ENCODE measurements at regions not wholly inside any gene's neighbourhood (a gene's known extent, or its start where the extent isn't known, plus 50 kb on each side); places are given as distances from the start of the nearest gene placed in this dataset.
A peak's percentile ranks its signal among the peaks of the same experiment; 100 is the strongest.

DNA sequence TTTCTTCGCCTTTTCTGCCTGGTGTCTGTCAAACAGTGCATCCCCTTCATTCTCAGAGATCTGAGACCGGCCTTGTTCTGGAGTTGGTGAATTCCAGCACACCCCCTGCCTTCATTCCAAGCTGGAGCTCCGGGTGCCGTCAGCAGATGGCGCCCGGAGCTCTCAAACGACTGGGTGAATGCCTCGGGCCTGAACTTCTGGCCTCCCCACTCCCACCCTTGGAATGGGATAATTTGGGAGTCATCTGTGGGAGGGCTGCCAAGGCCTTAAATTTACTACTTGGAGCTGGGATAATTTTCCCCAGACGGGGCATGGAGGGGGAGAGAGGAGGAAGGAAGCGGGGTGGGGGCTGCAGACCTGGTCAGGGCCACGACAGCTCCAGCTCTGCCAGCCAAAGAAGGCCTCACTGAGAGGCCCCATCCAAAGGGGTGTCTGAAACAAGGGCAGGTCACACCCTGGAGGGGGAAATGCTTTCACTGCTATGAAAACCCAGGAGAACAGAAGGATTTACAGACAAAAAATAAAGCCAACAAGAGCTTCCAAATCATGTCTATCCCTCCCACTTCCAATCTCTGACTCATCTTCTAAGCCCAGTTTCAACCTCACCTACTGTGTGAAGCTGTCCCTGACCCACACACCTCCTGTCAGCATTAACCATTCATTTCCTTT, 187.9 kb downstream of the OPA1 start:
- peak; percentile 85 for DNase-seq

DNA sequence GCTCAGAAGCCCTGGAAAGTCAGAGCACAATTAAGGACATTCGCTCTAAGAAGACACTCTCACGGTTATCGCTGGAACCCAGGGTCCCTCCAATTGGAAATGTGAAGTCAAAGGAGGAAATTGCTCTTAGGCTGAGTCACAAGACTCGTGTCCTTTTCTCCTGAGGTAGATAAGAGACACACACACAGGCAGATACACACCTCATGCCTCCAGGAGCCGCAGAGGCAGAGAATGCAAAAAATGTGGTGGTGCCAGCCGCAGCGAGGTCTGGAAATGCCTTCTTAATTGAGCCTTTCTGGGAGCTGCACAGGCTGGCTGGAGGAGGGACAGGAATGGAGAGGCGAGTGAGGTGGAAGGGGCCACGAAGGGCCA, 189.3 kb downstream of the OPA1 start:
- DNase-seq: no peak

DNA sequence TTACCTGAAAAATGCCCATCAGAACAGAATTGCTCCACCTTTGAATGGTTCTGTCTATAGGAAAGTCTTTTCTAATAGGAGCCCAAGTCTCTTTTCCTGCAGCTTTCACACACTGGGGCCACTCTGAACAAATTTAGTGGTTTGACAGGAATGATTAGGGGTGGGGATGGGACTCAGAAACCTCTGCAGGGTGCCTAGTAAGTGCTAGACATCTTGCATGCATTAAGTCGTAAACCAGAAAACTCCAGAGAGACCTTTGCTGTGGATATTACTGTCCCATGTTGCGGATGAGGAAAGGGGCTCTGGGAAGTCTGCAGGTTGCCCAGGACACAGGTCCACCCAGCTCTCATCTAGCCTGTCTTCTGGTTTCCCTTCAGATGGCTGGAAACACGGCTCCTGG, 189.7 kb downstream of the OPA1 start:
- no peak for DNase-seq

DNA sequence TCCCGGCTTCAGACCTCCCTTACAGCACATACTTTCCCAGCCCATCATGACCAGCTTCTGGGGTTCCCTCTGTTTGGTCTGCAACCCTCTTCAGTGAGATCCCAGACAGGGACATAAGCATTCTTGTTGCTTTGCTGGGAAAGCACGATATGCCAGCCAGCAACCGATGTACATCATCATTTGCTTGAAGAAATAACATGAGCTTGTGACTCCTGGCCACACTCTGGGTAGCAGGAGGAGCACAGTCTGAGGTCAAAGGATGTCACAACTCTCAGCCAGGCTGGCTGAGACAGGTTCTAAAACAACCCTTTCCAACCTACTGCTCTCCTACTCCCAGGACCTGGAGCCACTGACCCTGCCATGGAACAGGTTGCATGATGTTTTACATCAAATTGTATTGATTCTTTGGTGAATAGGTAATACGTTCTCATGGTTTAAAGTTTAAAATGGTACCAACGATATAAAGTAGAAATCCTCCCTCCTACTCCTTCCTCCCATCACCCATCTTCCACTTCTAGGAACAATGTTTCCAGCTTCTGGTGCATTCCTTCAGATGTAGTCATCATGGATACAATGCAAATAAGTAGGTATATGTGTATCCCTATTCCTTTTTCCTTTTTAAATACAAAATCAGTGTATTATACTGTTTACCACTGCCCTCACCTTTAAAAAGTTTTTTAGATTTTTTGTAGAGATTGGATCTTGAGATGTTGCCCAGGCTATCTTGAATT, 190.3 kb downstream of the OPA1 start:
- peak; percentile 36 for DNase-seq

DNA sequence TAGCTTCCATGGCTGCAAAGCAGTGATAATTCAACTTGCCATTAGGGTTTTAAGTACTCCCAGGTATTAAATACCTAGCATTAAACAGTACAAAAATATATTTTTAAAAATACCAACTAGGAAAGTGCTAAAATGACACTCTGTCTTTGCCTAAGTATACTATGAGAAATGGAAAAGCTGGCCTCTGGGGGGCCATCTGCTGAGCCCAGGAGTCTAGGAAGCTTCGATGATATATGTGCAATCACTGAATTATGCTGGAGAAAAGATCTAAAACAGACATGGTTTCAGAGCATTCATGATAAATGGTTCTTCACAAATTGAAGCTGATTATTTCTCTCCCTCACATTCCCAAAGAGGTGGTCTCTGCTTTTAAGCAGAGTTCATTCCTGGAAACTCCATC, 191.8 kb downstream of the OPA1 start:
- DNase-seq: no peak

DNA sequence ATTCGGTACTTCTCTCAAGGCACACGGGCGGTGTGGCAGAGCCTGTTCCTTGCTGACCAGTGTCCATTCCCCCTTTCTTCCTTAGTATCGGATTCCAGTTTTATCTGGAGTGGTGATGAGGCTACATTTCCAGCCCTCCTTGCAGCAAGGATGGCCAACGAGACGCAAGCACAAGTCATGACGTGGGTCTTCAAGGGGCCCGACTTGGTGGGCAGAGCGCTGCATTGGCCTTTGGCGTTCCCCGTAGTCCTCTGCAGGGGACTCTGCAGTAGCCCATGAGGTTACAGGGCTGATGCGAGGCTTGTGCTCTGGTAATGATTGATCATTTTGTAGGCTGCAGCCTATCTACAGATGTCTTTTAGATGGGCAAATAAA, 194.5 kb downstream of the OPA1 start:
- no peak for DNase-seq

DNA sequence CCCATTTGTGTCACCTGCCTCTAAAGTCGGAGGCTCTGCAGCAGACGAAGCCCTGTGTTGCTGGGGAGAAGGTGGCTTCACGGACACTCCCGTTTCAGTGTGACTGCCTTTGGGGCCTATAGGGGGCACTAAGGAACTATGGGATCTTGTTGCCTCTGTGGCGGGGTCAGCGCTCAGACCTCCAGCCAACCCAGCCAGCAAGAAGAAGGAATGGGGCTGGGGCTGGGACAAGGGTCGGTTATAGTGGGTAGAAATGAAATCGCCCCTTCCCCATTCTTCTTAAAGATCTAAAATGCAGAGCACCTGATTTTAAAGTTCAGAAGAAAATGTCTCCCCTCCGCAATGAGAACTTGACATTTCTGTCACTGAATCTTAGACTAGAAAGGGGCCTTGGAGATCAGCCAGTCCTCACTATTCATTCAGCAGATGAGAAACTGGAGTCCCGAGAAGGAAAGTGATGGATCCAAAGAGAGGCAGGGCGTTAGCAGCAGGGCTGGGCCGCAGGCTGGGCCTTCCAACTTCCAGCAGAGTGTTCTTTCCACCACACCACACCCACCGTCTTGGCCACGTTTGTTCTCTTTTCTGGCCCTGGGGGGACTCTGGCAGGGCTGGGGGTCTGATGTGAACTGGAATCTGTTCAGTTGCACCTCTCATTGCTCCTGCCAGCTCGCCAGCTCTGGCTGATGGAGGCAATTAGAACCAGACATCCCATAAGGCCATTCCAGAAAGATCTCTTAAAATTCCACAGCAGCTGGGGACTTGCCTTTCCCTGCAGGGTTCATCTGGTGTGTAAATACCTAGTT, 195.4 kb downstream of the OPA1 start:
- peak; percentile 60 for DNase-seq

DNA sequence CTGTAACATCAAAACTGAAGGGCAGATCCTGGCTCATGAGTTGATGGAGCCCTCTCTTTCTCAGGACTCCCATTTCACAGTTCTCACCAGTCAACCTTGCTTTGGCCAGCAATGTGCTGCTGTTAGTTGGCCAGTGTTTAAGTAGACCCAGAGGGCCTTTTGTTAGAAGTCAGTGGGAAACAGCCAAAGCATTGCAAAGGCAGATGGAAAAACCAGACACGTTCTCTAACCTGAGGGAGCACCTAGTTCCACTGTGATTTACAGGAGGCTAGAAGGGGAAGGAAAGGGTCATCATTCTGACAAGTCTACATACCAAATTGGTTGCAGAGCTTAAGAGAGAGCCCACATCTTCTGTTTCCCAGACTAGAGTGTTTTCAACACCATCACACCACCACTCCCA, 196.4 kb downstream of the OPA1 start:
- no peak for DNase-seq

DNA sequence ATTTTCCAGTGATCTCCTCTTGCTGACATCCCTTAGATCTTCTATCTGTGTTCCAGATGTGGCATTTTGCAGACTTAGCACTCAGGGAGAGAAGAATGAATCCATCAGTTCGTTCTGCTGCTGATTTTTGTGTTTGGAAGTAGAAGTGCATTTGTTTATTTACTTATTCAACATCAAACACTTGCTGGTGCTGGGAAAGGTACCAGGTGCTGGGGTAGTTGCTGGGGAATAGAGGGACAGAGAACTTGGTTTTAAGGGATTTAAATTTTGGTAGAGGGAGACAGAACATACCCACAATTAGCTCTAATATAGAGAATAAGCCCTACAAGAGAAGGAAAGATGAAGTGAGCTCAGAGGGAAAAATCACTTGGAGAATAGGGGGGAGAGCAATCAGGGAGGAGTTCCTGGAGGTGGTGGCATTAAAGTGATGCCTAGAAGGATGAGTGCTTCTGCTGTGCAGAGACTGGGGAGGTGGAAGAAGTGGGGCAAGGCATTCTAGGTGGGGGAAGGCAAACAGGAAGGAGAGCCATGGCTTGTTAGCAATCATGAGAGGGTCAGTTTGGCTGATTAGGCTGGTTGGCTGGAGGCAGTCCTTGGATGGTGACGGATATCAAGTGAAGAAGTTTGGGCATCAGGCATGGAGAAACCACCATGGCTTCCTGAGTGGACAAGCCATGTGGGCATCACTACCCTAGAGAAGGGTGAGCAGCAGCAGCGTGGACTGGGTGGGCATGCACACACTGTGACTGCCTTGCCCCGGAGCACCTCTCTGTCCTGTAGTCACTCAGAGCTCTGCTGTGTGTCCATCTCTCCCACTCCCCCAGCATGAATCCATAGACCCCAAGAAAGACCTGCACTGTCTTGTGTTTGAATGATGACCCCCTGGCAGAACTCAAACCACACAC, 197.3 kb downstream of the OPA1 start:
- no peak for DNase-seq

DNA sequence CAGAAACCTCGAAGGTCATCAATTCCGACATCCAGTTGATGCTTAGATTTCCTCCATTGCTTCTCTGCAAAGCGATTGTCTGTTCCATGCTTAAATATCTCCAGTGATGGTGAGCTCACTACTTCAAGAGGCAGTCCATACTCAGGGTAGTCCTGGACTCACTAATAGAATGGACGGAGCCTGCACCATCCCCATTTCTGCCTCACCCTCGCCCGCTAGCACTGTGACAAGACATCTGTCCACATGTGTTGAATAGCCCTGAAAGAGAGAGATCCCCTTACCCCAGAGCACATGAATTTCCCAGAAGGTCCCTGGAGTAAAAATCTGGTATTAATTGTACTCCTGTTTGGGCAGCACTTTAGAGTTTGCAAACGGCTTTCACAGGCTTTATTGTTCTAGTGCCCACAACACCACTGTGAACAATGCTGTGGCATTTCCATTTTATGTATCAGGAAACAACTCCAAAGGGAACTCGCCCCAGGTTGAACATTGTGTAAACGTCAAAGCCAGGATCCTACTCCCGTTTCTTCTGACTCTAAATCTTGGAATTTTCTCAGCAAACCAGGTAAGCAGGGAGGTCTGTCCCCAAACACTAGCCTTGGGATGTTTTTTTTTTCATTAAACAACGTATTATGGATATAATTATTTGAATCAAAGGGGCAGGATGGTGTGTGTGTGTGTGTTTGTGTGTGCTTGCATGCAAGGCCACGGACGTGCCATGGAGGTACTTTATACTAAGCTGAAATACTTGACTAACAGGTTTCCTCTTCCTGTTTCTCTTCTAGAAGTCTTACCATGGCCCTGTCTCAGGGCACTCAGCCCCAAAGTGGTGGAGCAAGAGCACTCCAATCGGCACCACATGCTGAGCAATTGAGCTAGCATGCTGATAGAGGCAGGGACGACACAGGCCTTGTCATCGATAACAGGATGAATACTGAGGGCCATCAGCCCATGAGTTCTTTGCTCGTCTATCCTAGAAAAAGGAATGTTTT, 198.3 kb downstream of the OPA1 start:
- DNase-seq: no peak

DNA sequence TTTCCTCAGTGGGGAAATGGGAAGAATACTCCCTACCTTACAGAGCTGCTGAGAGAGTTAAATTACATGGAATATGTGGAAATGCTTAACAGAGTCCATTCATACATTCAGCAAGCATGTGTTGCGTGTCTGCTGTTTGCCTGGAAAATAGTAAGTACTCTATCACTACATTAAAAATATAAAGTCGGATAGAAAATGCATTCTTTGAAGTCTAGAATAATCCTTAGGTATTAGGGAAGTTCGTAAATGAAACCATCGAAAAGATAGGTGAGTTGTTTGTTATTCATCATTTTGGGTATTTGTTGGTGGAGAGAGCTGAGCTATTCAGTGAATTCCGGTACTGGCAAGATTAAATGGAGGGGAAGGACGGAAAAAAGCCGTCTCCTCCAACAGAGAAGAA, 200.1 kb downstream of the OPA1 start:
- DNase-seq: no peak

DNA sequence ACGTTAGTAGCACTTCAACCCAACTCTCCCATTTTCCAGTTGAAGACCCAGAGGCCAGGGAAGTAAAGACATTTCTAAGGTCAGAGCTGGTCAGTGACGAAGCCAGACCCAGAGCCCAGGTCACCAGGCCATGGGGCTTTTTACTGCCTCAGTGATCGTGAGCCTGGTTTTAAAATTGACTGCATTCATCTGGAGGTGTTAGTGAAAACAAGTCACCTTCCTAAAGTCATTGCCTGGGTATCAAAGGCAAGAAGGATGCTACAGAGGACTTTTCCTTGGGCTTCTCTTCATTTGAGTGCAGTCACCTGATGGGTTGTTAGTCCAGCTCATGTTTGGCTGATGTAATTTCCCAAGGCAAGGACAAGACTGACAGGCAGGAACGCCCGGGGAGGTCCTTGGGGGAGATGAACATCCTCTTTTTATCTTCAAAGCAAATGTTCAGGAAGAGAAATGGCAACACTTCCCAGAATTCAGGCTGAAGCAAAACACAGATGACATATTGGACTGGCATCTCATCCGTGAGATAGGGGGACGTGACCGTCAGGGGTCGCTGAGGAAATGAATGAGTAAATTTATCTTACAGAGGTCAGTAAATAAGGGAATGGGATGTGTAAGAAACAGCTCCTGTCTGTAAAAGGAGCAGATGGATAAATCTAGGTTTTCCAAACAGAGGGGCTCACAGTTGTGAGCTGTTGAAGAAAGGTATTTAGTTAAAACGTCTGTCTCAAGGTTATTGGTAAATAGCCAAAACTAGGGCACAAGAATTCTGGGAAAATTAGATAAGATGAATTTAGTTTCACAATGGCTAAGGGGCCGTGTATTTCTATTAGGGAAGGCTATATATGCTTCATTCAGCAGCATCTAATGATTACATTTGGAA, 201.2 kb downstream of the OPA1 start:
- peak; percentile 41 for DNase-seq

DNA sequence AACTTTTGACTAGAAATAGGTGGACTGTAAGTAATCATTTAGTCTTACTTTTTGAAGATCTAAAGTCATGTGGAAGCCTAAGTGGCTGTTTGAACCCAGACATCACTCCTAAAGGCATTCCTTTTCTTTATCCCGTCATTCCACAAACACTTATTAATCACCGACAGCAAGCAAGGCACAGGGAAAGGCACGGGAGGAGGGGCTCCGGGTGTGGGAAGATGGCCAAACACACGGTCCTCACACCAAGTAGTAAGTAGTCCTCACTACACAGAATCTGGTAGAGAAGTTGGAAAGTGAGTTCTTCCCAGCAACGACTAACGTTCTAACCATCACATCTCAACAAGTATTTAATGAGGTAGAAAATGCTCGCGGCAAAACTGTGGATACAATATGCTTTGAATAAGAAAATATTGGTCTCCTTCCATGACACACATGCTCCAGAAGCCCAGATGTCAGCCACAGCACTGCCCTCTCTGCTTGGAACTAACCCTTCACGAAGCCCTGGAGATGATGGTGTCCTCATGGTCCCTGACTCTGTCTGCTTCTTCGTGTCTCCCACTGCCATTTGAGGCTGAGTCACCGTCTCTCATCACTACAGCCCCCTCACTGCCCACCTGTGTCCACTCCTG, 202.2 kb downstream of the OPA1 start:
- peak; percentile 52 for DNase-seq

DNA sequence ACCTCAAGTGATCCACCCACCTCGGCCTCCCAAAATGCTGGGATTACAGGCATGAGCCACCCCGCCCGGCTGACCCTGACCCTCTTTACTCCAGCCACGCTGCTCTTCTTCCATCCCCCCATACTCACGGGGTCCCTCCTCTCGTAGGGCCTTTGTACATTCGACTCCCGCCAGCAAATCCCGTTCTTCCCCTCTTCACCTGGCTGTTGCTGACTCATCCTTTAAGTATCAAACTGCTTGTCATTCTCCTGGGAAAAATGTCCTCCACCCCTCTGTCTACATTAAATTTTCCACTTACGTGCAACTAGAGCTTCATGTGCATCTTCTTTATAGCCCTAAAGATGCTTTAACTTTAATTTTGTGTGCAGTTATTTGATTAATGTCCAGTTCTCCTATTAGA, 203.1 kb downstream of the OPA1 start:
- DNase-seq: no peak

DNA sequence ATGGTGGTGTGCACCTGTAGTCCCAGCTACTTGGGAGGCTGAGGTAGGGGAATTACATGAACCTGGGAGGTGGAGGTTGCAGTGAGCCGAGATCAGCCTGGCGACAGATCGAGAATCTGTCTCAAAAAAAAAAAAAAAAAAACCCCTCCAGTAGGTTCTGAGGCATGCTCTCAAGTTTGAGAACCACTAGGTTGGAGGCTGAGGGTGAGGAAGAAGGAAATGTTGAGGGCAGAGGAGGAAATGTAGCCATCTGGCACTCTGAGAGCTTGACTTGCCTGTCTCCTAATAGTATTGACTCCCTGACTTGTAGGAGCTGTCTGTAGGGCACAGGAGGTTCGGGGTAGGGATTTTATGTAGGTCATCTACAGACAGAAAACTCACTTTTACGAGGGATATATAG, 204.6 kb downstream of the OPA1 start:
- no peak for DNase-seq

DNA sequence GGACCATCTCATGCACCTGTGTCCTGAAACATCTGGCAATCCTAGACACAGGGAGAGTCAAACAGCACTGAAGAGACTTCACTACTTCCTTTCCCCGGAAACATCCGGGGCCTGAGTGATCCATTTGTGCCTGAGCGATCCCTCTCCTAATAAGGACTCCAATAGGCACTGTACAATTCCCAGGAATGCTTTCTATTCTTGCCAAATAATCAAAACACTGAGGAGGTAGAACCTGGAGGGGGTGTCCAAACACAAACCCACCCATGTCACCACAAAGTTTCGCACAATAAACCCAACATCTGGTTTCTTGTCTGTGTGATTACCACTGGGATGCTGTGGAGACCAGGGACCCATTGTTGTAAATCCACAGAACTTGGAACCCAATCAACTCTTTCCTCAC, 205.0 kb downstream of the OPA1 start:
- DNase-seq: no peak

DNA sequence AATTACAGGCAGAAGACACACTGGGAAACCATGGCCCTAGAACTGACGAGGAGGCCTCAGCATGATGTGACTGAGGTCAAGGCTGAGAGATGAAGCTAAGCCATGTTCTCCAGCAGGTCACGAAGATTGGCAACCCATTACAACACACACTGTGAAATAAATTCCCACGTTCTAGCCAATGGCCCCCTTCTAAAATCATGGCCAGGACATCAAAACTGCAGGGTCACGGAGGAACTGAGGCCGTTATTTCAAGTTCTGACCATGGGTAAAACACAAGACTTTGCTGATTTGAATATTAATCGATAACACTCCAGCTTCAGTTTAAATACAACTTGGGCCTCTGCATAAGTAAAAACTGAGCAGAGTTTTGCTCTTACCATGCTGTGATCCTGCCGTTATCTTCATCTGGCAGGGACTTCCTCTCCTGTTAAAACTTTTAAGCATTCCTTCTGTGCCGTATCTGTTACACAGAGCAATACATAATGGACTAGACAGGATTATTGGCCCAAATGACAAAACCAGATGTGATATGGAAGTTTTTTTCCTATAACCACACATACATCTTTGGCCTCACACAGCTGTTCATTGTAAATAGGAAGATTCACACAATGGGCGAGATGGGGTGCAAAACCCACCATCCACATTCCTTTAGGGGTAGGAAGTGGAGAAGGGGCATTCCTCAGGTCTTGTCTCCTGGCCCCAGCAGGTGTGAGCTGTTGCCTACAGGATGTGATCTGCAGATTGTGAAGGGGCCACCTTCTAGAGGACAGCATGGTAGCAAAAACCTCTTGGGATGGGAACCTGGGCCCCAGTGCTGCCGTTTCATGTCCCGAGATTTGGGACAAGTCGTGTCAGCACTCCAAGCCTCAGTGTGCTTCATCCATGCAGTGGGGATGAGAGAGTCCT, 207.4 kb downstream of the OPA1 start:
- no peak for DNase-seq

DNA sequence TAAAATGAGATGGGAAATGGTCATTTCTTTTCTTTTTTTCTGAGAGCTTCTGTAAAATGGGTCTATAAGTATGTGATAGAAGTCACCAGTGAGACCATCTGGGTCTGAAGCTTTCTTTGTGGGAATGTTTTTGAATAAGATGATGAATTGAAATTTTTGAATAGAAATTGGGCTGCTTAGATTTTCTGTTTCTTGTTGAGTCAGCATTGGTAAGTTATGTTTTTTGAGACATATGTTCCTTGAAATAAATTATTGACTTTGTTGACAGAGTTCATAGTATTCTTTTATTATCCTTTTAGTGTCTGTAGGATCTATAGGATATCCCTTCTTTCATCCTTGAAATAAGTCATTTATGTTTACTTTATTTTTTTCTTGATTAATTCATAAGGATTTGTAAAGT, 208.1 kb downstream of the OPA1 start:
- DNase-seq: no peak

DNA sequence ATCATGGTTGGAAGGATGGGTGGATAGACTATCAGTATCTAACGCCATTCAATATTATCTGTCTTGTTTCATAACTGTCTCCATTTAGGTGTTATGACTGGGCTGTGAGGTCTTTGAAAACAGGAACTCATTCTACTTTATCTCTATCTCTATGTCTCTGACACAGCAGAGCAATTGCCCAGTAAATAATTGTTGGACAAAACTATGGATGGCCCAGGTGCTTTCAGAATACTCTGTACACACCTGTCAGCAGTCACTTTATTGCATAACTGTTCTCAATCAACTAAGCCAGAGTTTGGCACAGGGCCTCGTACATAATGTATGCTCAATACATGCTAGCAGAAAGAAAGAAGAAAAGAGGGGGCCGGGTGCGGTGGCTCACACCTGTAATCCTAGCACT, 210.3 kb downstream of the OPA1 start:
- DNase-seq: no peak
